ENCODE measurements at regions not wholly inside any gene's neighbourhood (a gene's known extent, or its start where the extent isn't known, plus 50 kb on each side); places are given as distances from the start of the nearest gene placed in this dataset.

DNA sequence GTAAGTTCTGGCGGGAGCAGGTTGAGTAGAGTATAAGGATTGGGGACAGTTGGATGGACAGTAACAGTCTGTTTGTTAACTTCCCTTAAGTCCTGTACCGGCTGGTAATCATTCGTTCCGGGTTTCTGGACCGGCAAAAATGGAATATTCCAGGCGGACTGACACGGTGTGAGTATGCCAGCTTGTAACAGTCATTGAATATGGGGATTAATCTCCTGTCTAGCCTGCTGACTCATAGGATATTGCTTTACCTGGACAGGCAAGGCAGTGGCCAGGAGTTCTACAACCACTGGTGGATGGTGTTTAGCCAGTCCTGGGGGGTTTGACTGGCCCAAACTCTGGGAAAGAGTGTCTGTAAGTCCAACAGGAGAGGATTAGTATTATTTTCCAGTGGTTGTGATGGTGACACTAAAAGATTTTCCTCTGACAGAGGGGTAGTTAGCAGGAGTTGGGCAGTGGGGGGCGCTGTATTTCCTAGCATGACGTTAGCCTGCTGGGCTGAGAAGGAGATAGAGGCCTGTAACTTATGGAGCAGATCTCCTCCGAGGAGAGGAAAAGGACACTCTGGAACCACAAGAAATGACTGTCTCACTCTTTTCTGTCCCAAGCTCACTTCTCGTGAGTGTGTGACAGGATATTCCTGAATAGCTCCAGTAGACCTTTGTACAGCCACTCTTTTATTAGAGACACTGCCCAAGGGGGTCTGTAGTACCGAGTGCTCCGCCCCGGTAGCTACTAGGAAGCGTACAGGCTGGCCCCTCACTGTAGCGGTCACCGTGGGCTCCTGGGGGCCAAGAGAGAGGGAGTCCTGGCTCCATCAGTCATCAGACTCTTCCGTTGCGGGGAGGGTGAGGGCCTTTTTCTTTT, 152.2 kb downstream of the TRIM27 start:
- no peak for DNase-seq (ENCODE audit: extremely low spot score in 2 of 2)
- H3K4me3 ChIP-seq, result no peak overlapping the region
- H3K27me3 ChIP-seq, result no peaks in the 10 kb centered on the region
- H3K4me1 ChIP-seq, result no peaks in the 10 kb centered on the region
- no peak for TF ChIP-seq POLR2AphosphoS5 (IDR thresholded peaks at IDR 0.05; ENCODE audit: insufficient read depth in 1 of 2, low read depth in 1 of 2)
- no peak for TF ChIP-seq POLR2A (IDR thresholded peaks at IDR 0.05)
- TF ChIP-seq, protein P1, sequence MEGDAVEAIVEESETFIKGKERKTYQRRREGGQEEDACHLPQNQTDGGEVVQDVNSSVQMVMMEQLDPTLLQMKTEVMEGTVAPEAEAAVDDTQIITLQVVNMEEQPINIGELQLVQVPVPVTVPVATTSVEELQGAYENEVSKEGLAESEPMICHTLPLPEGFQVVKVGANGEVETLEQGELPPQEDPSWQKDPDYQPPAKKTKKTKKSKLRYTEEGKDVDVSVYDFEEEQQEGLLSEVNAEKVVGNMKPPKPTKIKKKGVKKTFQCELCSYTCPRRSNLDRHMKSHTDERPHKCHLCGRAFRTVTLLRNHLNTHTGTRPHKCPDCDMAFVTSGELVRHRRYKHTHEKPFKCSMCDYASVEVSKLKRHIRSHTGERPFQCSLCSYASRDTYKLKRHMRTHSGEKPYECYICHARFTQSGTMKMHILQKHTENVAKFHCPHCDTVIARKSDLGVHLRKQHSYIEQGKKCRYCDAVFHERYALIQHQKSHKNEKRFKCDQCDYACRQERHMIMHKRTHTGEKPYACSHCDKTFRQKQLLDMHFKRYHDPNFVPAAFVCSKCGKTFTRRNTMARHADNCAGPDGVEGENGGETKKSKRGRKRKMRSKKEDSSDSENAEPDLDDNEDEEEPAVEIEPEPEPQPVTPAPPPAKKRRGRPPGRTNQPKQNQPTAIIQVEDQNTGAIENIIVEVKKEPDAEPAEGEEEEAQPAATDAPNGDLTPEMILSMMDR (IDR thresholded peaks at IDR 0.05), result no peak
- H3K9me3 ChIP-seq, result no peaks in the 10 kb centered on the region
- intact Hi-C loops (cut with DNase I), result no loop called here
- H3K36me3 ChIP-seq, result no peaks in the 10 kb centered on the region
- H3K27ac ChIP-seq, result no peak overlapping the region

DNA sequence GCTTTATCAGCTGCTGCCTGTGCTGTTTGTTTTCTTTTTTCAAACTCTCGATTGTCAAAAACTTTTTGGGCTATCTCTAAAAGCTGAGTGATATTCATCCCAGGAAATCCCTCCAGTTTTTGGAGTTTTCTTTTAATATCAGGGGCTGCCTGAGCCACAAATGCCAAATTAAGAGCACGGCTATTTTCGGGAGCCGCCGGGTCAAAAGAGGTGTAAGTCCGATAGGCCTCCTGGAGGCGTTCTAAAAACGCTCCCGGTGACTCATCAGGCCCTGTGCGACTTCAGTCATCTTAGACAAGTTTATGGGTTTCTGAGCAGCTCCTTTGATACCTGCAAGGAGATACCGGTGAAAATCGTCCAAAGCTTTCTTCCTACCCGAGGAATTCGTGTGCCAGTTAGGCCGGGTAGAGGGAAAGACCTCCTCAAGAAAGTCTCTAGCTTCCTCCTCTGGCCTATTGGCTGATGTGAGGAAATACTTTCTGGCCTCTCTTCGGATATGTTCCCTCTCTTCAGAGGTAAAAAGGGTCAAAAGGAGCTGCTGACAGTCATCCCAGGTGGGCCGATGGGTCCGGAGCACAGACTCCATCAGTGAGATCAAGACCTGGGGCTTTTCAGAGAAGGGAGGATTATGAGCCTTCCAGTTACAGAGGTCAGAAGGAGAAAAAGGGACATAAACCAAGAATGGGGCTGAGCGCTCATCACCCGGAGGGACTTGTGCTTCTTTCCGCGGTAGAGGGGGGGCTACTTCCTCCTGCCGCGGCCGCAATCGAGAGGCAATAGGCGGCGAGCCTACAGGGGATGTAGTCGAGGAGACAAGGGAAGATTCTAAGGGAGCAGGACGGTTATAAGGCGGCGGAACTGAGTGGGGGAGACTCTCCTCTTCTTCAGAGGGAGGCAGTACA, 151.1 kb downstream of the TRIM27 start:
- DNase-seq (ENCODE audit: extremely low spot score in 2 of 2), result no peak
- intact Hi-C loops (cut with DNase I), result no loop called here
- no peaks in the 10 kb centered on the region for H3K27me3 ChIP-seq

DNA sequence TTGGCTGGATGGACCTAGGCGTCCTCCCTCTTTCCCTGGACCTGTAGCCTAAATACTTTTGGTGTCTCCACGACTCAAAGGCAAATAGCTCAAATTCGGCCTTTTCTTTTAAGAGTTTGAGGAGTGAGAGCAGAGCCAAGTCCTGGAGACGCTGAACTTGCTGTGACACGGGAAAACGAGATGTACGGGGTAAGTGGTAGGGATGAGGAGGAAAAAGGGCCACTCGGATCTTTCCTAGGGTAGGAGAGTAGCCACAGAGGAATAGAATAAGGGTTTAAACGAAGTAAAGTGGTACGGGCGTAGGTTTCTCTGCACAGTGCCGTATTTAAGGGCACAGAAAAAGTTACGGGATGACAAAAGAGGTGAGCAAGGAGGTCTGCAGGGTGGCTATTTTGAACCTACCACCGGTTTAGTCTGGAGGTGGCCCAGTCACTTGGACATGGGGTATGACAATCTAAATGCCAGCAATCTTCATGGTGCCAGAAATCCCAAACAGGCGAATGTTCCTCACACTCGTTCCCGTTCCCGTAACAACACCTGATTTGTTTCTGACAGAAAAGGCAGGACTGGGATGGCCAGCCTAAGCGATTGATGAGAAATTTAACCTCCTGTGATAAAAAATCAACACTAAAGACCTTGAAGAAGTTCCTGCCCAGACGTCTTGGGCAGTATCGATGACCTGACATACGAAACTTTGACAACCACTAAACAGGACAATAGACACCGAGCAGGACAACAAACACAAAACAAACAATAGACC, 149.3 kb downstream of the TRIM27 start:
- H3K27ac ChIP-seq, result no peak overlapping the region
- H3K9me3 ChIP-seq, result no peaks in the 10 kb centered on the region
- H3K27me3 ChIP-seq, result no peaks in the 10 kb centered on the region
- no peak overlapping the region for H3K4me3 ChIP-seq
- H3K36me3 ChIP-seq, result no peaks in the 10 kb centered on the region
- DNase-seq (ENCODE audit: extremely low spot score in 2 of 2), result no peak
- TF ChIP-seq, protein P1 (IDR thresholded peaks at IDR 0.05), result no peak
- TF ChIP-seq POLR2AphosphoS5 (IDR thresholded peaks at IDR 0.05; ENCODE audit: insufficient read depth in 1 of 2, low read depth in 1 of 2) (no peak), POLR2A (IDR thresholded peaks at IDR 0.05) (no peak)
- H3K4me1 ChIP-seq, result no peaks in the 10 kb centered on the region
- intact Hi-C loops (cut with DNase I), result no loop called here

More for the DNA sequence above, 151.1 kb downstream of the TRIM27 start:
- Histone ChIP-seq H3K4me1 (no peaks in the 10 kb centered on the region), H3K4me3 (no peak overlapping the region), H3K9me3 (no peaks in the 10 kb centered on the region), H3K27ac (no peak overlapping the region), H3K36me3 (no peaks in the 10 kb centered on the region)
- TF ChIP-seq POLR2A (IDR thresholded peaks at IDR 0.05) (no peak), POLR2AphosphoS5 (IDR thresholded peaks at IDR 0.05; ENCODE audit: insufficient read depth in 1 of 2, low read depth in 1 of 2) (no peak)
- TF ChIP-seq, protein P1 (IDR thresholded peaks at IDR 0.05), result no peak

DNA sequence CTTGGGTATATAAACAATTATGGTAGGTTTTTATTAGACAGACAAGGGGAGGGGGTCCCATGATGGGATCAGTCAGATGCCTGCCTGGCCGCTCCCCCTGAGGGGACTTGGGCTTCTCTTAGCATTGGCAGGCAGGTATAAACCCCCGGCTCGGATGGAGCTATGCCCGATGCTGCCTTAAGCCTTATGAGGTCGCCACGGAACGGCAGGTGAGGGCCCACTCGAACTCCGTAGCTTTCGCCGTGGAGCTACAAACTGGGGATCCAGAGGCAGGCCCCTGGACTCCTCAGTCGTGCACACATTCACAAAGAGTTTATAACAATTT, 148.8 kb downstream of the TRIM27 start:
- Histone ChIP-seq H3K27ac (no peak overlapping the region), H3K4me1 (no peaks in the 10 kb centered on the region), H3K4me3 (no peak overlapping the region), H3K27me3 (no peaks in the 10 kb centered on the region), H3K9me3 (no peaks in the 10 kb centered on the region), H3K36me3 (no peaks in the 10 kb centered on the region)
- no peak for TF ChIP-seq POLR2A (IDR thresholded peaks at IDR 0.05)
- TF ChIP-seq POLR2AphosphoS5 (IDR thresholded peaks at IDR 0.05; ENCODE audit: insufficient read depth in 1 of 2, low read depth in 1 of 2), result no peak
- TF ChIP-seq, protein P1 (IDR thresholded peaks at IDR 0.05), result no peak
- no peak for DNase-seq (ENCODE audit: extremely low spot score in 2 of 2)
- intact Hi-C loops (cut with DNase I), result no loop called here
